ENCODE measurements at regions not wholly inside any gene's neighbourhood (a gene's known extent, or its start where the extent isn't known, plus 50 kb on each side); places are given as distances from the start of the nearest gene placed in this dataset.

GRCh38 chr5:26805076-26805475, 233.3 kb downstream of the CDH9 start:
- Histone ChIP-seq H3K79me2 (ENCODE audit: low read length) (no peaks in the 10 kb centered on the region), H3K4me2 (ENCODE audit: low read depth, low read length) (no peak overlapping the region), H2AFZ (ENCODE audit: low read length) (no peak overlapping the region), H3K4me1 (ENCODE audit: low read length) (no peaks in the 10 kb centered on the region), H3K27ac (ENCODE audit: low read length) (no peak overlapping the region), H3K9me2 (replicated peaks; ENCODE audit: insufficient read depth, low read length) (no peaks in the 10 kb centered on the region), H3K9ac (ENCODE audit: low read length) (no peak overlapping the region), H3K27me3 (replicated peaks; ENCODE audit: insufficient read depth, low read length) (no peaks in the 10 kb centered on the region), H3K9me3 (replicated peaks; ENCODE audit: insufficient read depth, low read length) (no peaks in the 10 kb centered on the region), H3K4me3 (ENCODE audit: low read length) (no peak overlapping the region), H3K36me3 (replicated peaks; ENCODE audit: insufficient read depth, low read length) (no peaks in the 10 kb centered on the region), H4K20me1 (ENCODE audit: insufficient read depth, low read length) (no peaks in the 10 kb centered on the region), H3F3A (ENCODE audit: insufficient read depth, low read length) (no peaks in the 10 kb centered on the region)
- no peak for TF ChIP-seq EZH2phosphoT487 (IDR thresholded peaks at IDR 0.05; ENCODE audit: low read length)
- no peak for TF ChIP-seq EZH2 (optimal IDR thresholded peaks at IDR 0.05; ENCODE audit: low read depth, low read length)
- TF ChIP-seq CTCF (IDR thresholded peaks at IDR 0.05; ENCODE audit: low read length) = no peak
- no peak for DNase-seq

DNA sequence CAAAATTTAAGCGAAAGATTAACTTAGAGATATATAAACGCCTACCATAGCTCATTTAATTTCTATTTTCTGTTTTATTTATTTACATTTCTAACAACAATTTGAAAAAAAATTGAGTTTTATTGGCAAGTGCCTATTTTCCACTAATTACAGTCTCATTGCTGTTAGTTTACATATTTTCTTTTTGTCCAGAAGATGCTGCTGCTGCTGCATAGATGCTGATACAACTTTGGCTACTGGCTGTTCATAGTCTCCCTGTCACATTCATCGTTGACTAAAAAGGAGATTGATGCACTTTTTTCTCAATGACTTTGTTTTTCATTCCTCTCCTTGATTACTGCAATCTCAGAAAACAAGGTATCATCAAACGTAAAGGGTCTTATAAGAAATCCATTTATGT, 235.4 kb downstream of the CDH9 start:
- Histone ChIP-seq H4K20me1 (ENCODE audit: insufficient read depth, low read length) (no peaks in the 10 kb centered on the region), H3K27ac (ENCODE audit: low read length) (no peak overlapping the region), H2AFZ (ENCODE audit: low read length) (no peak overlapping the region), H3K4me3 (ENCODE audit: low read length) (no peak overlapping the region), H3F3A (ENCODE audit: insufficient read depth, low read length) (no peaks in the 10 kb centered on the region), H3K4me1 (ENCODE audit: low read length) (no peaks in the 10 kb centered on the region), H3K79me2 (ENCODE audit: low read length) (no peaks in the 10 kb centered on the region), H3K27me3 (replicated peaks; ENCODE audit: insufficient read depth, low read length) (no peaks in the 10 kb centered on the region), H3K9me3 (replicated peaks; ENCODE audit: insufficient read depth, low read length) (no peaks in the 10 kb centered on the region), H3K4me2 (ENCODE audit: low read depth, low read length) (no peak overlapping the region), H3K9ac (ENCODE audit: low read length) (no peak overlapping the region), H3K36me3 (replicated peaks; ENCODE audit: insufficient read depth, low read length) (no peaks in the 10 kb centered on the region), H3K9me2 (replicated peaks; ENCODE audit: insufficient read depth, low read length) (no peaks in the 10 kb centered on the region)
- no peak for DNase-seq
- no peak for TF ChIP-seq EZH2phosphoT487 (IDR thresholded peaks at IDR 0.05; ENCODE audit: low read length)
- no peak; the same call in 1 of the 2 replicates for TF ChIP-seq CTCF (IDR thresholded peaks at IDR 0.05; ENCODE audit: low read length)
- no peak for TF ChIP-seq EZH2 (optimal IDR thresholded peaks at IDR 0.05; ENCODE audit: low read depth, low read length)

DNA sequence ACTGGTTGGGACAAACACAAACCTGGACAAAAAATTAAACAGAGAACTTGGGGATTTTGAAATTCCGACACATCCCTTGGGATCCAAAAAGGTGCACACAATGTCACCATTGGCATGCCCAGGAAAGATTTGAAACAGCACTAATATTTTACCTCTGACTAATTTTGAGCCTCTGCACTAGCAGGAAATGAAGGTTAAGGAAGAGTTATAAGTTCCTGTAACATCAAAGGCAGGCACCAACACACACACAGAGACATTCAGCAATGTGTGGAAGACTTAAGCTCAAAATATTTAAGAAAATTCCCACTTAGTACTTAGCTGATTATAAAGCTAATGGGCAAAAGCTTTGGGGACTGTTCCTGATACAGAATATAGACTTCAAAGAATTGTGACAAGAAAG, 247.0 kb downstream of the CDH9 start:
- no peaks in the 10 kb centered on the region for H3F3A ChIP-seq (ENCODE audit: insufficient read depth, low read length)
- DNase-seq = no peak
- no peaks in the 10 kb centered on the region for H3K27me3 ChIP-seq (replicated peaks; ENCODE audit: insufficient read depth, low read length)
- H3K27ac ChIP-seq (ENCODE audit: low read length) = no peak overlapping the region
- no peak overlapping the region for H3K4me2 ChIP-seq (ENCODE audit: low read depth, low read length)
- no peak overlapping the region for H3K9ac ChIP-seq (ENCODE audit: low read length)
- no peaks in the 10 kb centered on the region for H3K36me3 ChIP-seq (replicated peaks; ENCODE audit: insufficient read depth, low read length)
- H3K4me1 ChIP-seq (ENCODE audit: low read length) = no peaks in the 10 kb centered on the region
- H3K4me3 ChIP-seq (ENCODE audit: low read length) = no peak overlapping the region
- H2AFZ ChIP-seq (ENCODE audit: low read length) = no peak overlapping the region
- no peaks in the 10 kb centered on the region for H4K20me1 ChIP-seq (ENCODE audit: insufficient read depth, low read length)
- H3K9me2 ChIP-seq (replicated peaks; ENCODE audit: insufficient read depth, low read length) = no peaks in the 10 kb centered on the region
- H3K79me2 ChIP-seq (ENCODE audit: low read length) = no peaks in the 10 kb centered on the region
- H3K9me3 ChIP-seq (replicated peaks; ENCODE audit: insufficient read depth, low read length) = no peaks in the 10 kb centered on the region
- TF ChIP-seq EZH2phosphoT487 (IDR thresholded peaks at IDR 0.05; ENCODE audit: low read length) (no peak), CTCF (IDR thresholded peaks at IDR 0.05; ENCODE audit: low read length) (no peak), EZH2 (optimal IDR thresholded peaks at IDR 0.05; ENCODE audit: low read depth, low read length) (no peak)

Measured in MM.1S (cell line).